MM.1S (cell line): ENCODE measurements at regions not wholly inside any gene's neighbourhood (a gene's known extent, or its start where the extent isn't known, plus 50 kb on each side); places are given as distances from the start of the nearest gene placed in this dataset.

Experiments used
- EZH2 ChIP-seq: fragments of 300-600 bp; sonication (generic); optimal IDR thresholded peaks from 2 replicates; pipeline ENCODE3; 2017; ENCODE audit warnings: low read depth, mild to moderate bottlenecking, antibody characterized with exemption, low read length, mixed read lengths
- EZH2phosphoT487 ChIP-seq: fragments of 300-600 bp; sonication (generic); IDR thresholded peaks from 2 replicates; pipeline ENCODE4 v1.6.1; 2018; ENCODE audit warnings: antibody characterized with exemption, low read length
- TF ChIP-seq, protein P1 (sequence below): fragments of 300-600 bp; sonication (generic); IDR thresholded peaks from 2 replicates; pipeline ENCODE4 v1.5.1; 2016; ENCODE audit warnings: antibody characterized with exemption, low read length, mixed read lengths

GRCh38 chr18:7438646-7439045 lies 128.5 kb upstream of the PTPRM start:
- TF ChIP-seq, protein P1, sequence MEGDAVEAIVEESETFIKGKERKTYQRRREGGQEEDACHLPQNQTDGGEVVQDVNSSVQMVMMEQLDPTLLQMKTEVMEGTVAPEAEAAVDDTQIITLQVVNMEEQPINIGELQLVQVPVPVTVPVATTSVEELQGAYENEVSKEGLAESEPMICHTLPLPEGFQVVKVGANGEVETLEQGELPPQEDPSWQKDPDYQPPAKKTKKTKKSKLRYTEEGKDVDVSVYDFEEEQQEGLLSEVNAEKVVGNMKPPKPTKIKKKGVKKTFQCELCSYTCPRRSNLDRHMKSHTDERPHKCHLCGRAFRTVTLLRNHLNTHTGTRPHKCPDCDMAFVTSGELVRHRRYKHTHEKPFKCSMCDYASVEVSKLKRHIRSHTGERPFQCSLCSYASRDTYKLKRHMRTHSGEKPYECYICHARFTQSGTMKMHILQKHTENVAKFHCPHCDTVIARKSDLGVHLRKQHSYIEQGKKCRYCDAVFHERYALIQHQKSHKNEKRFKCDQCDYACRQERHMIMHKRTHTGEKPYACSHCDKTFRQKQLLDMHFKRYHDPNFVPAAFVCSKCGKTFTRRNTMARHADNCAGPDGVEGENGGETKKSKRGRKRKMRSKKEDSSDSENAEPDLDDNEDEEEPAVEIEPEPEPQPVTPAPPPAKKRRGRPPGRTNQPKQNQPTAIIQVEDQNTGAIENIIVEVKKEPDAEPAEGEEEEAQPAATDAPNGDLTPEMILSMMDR: no peak
- no peak for TF ChIP-seq EZH2
- TF ChIP-seq EZH2phosphoT487: no peak
